HG02678 (cell line): ENCODE measurements at regions not wholly inside any gene's neighbourhood (a gene's known extent, or its start where the extent isn't known, plus 50 kb on each side); places are given as distances from the start of the nearest gene placed in this dataset.

Experiments used
- ATAC-seq: cut with Tn5 transposase; IDR thresholded peaks from one replicate; pipeline ENCODE4 v1.9.1; 2021; ENCODE audit warnings: mild to moderate bottlenecking, moderate library complexity; ENCODE audit not compliant: unreplicated experiment

GRCh38 chr11:45036010-45036409 lies 85.3 kb upstream of the TP53I11 start:
- ATAC-seq, result no peak

- ATAC-seq, result no peak
These were observed 86.0 kb upstream of the TP53I11 start for GRCh38 chr11:45036733-45037132.

GRCh38 chr11:45037434-45038005 lies 86.8 kb upstream of the TP53I11 start:
- ATAC-seq, result no peak

- no peak for ATAC-seq
These were observed 88.2 kb upstream of the TP53I11 start for GRCh38 chr11:45038923-45039322.

- ATAC-seq, result no peak
These were observed 90.9 kb upstream of the TP53I11 start for GRCh38 chr11:45041596-45041995.

GRCh38 chr11:45042560-45042959 lies 91.9 kb upstream of the TP53I11 start:
- no peak for ATAC-seq

- no peak for ATAC-seq
These were observed 93.2 kb upstream of the TP53I11 start for GRCh38 chr11:45043755-45044475.

GRCh38 chr11:45045683-45046471 lies 95.2 kb upstream of the TP53I11 start:
- no peak for ATAC-seq

- ATAC-seq, result no peak
These were observed 97.7 kb upstream of the TP53I11 start for GRCh38 chr11:45048313-45048841.

- no peak for ATAC-seq
These were observed 97.4 kb upstream of the PRDM11 start for GRCh38 chr11:45048870-45049691.

- ATAC-seq, result no peak
These were observed 96.3 kb upstream of the PRDM11 start for GRCh38 chr11:45050111-45050510.

- no peak for ATAC-seq
These were observed 94.8 kb upstream of the PRDM11 start for GRCh38 chr11:45051621-45052020.

GRCh38 chr11:45052361-45052760 lies 94.1 kb upstream of the PRDM11 start:
- no peak for ATAC-seq

- no peak for ATAC-seq
These were observed 92.5 kb upstream of the PRDM11 start for GRCh38 chr11:45053736-45054446.

- no peak for ATAC-seq
These were observed 91.5 kb upstream of the PRDM11 start for GRCh38 chr11:45054956-45055355.

- no peak for ATAC-seq
These were observed 89.9 kb upstream of the PRDM11 start for GRCh38 chr11:45056529-45056928.

GRCh38 chr11:45057938-45058646 lies 88.3 kb upstream of the PRDM11 start:
- ATAC-seq, result no peak

GRCh38 chr11:45058647-45058950 lies 87.8 kb upstream of the PRDM11 start:
- no peak for ATAC-seq

GRCh38 chr11:45060707-45061106 lies 85.7 kb upstream of the PRDM11 start:
- no peak for ATAC-seq

GRCh38 chr11:45061641-45062040 lies 84.8 kb upstream of the PRDM11 start:
- ATAC-seq, result no peak
